Skeletal muscle satellite cell (primary cell): ENCODE measurements at regions not wholly inside any gene's neighbourhood (a gene's known extent, or its start where the extent isn't known, plus 50 kb on each side); places are given as distances from the start of the nearest gene placed in this dataset.
"Not testable (repeated sequence)": the region's sequence is repeated elsewhere in the genome, so short reads cannot be mapped to it uniquely, and the experiment has no call there.

Experiments
- H3K27me3 ChIP-seq: 2 replicates; pipeline ENCODE4 v1.7.0; 2013; ENCODE audit warnings: low read length; ENCODE audit not compliant: control insufficient read depth, insufficient read depth
- H3K36me3 ChIP-seq: 2 replicates; pipeline ENCODE4 v1.7.0; 2013; ENCODE audit warnings: mild to moderate bottlenecking, control low read depth, low read length; ENCODE audit not compliant: insufficient read depth
- H3K4me1 ChIP-seq: 2 replicates; pipeline ENCODE4 v1.7.0; 2013; ENCODE audit warnings: low read length; ENCODE audit not compliant: control insufficient read depth, insufficient read depth
- H3K4me2 ChIP-seq: 2 replicates; pipeline ENCODE4 v1.7.0; 2013; ENCODE audit warnings: mild to moderate bottlenecking, low read length
- H3K4me3 ChIP-seq: 2 replicates; pipeline ENCODE4 v1.7.0; 2013; ENCODE audit warnings: low read length
- H3K9ac ChIP-seq: 2 replicates; pipeline ENCODE4 v1.7.0; 2013; ENCODE audit warnings: mild to moderate bottlenecking, low read depth, low read length, moderate library complexity
- H3K9me3 ChIP-seq: replicated peaks from 2 replicates; pipeline ENCODE4 v1.7.0; 2013; ENCODE audit warnings: mild to moderate bottlenecking, control low read depth, low read length

DNA sequence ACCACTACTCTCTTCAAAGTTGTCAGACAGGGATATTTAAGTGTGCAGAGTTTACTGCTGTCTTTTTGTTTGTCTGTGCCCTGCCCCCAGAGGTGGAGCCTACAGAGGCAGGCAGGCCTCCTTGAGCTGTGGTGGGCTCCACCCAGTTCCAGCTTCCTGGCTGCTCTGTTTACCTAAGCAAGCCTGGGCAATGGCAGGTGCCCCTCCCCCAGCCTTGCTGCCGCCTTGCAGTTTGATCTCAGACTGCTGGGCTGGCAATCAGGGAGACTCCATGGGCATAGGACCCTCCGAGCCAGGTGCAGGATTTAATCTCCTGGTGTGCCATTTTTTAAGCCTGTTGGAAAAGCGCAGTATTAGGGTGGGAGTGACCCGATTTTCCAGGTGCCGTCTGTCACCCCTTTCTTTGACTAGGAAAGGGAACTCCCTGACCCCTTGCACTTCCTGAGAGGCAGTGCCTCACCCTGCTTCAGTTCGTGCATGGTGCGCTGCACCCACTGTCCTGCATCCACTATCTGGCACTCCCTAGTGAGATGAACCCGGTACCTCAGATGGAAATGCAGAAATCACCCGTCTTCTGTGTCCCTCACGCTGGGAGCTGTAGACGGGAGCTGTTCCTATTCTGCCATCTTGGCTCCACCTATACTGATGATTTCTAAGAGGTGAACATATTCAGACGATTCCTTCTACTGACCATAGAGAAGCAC lies 167.6 kb downstream of the CXXC4 start:
- not testable (repeated sequence) for H3K4me3 ChIP-seq, H3K4me1 ChIP-seq, H3K9me3 ChIP-seq, H3K36me3 ChIP-seq, H3K27me3 ChIP-seq, H3K4me2 ChIP-seq, H3K9ac ChIP-seq

DNA sequence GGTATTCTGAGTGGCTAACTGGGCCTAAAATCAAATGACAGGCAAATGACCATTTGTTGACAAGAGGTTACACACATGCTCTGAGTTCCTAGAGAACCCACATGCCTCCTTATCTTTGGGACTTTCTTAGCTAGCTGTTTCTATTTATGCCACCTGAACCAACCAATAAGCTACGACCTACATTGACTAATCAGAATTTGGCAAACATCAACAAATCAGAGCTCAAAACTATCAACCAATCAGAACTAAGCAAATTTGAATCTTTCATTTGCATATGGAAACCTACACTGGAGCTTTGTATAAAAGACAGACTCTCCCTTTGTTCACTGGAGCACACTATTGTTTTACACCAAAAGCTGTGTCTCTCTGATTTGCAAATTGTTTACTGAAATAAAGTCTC lies 192.0 kb downstream of the CXXC4 start:
- H3K4me2 ChIP-seq: no peak overlapping the region

DNA sequence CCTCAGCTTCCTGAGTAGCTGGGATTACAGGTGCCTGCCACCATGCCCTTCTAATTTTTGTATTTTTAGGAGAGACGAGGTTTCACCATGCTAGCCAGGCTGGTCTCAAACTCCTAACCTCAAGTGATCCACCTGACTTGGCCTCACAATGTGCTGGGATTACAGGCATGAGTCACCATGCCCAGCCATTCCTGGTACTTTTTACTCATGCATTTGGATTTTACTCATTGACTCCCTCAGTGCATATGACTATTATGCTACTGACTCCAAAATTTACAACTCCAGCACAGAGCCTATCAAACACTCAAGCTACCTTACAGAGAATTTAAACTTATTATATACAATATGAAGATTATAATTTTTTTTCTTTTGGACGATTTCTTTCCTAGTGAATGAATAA lies 199.9 kb downstream of the CXXC4 start:
- no peak overlapping the region for H3K4me2 ChIP-seq
- H3K36me3 ChIP-seq: no peaks in the 10 kb centered on the region
- no peaks in the 10 kb centered on the region for H3K9me3 ChIP-seq
- H3K4me1 ChIP-seq: no peaks in the 10 kb centered on the region
- no peak overlapping the region for H3K9ac ChIP-seq
- H3K27me3 ChIP-seq: no peaks in the 10 kb centered on the region
- H3K4me3 ChIP-seq: no peak overlapping the region

More for the DNA sequence above, 192.0 kb downstream of the CXXC4 start:
- no peaks in the 10 kb centered on the region for H3K4me1 ChIP-seq
- H3K36me3 ChIP-seq: no peaks in the 10 kb centered on the region
- no peak overlapping the region for H3K9ac ChIP-seq
- H3K9me3 ChIP-seq: no peaks in the 10 kb centered on the region
- H3K4me3 ChIP-seq: no peak overlapping the region
- H3K27me3 ChIP-seq: no peaks in the 10 kb centered on the region

DNA sequence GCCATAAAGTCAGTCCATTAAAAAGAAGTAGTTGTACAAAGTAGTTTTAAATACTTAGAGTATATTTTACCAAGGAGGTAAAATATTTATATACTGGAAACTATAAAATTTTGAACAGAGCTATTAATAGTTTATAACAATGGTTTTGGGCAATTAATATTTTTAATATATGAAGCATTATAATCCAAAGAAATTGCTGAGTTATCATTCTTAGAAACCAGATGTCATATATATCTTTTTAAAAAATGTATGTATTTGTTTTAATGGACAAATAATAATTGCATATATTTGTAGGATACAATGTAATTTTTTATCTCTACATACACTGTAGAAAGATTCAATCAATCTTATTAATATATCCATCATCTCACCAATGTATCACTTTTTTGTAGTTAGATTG lies 207.8 kb downstream of the CXXC4 start:
- H3K4me3 ChIP-seq: no peak overlapping the region
- no peaks in the 10 kb centered on the region for H3K9me3 ChIP-seq
- no peak overlapping the region for H3K4me2 ChIP-seq
- H3K4me1 ChIP-seq: no peaks in the 10 kb centered on the region
- H3K9ac ChIP-seq: no peak overlapping the region
- no peaks in the 10 kb centered on the region for H3K27me3 ChIP-seq
- no peaks in the 10 kb centered on the region for H3K36me3 ChIP-seq

DNA sequence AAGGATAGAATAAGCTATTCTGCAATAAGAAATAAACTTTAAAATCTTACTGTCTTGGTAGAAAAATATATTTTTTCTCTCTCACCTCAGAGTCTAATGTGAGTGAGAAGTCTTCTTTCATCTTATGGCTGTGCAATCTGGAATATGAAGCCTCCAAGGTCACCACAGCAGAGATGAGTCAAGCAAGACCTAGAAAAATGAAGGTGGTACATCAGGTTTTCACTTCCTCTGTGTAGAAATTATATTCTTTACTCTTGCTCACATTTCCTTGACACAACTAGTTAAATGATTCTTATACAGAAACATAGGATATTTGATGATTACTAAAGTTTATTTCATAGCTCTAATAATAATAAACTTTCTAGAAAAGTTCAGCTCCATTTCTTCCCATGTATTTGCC lies 211.4 kb downstream of the CXXC4 start:
- H3K4me3 ChIP-seq: no peak overlapping the region
- no peaks in the 10 kb centered on the region for H3K36me3 ChIP-seq
- no peaks in the 10 kb centered on the region for H3K4me1 ChIP-seq

DNA sequence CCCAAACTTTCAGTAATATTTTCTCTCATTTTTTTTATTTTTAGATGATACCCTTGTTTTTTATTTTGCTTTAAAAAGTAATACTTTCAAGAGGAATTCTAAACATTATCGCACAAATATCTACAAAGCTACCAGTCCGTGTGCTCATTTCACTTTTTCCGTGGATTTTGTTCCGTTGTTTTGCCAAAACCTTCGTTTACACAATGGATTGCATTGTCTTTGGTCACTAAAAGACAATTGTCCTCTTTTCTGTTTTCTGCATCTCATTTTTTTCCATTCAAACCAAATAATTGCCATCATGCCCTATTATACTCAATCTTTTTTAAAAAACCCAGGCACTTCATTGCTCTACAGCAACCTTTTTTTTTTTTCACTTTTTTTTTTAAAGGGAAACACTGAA lies 214.9 kb downstream of the CXXC4 start:
- H3K4me3 ChIP-seq: no peak overlapping the region
- H3K9me3 ChIP-seq: no peaks in the 10 kb centered on the region
- H3K4me1 ChIP-seq: no peaks in the 10 kb centered on the region
- no peaks in the 10 kb centered on the region for H3K27me3 ChIP-seq
- H3K4me2 ChIP-seq: no peak overlapping the region
- no peak overlapping the region for H3K9ac ChIP-seq
- no peaks in the 10 kb centered on the region for H3K36me3 ChIP-seq

More for the DNA sequence above, 211.4 kb downstream of the CXXC4 start:
- H3K4me2 ChIP-seq: no peak overlapping the region
- H3K27me3 ChIP-seq: no peaks in the 10 kb centered on the region
- no peak overlapping the region for H3K9ac ChIP-seq
- H3K9me3 ChIP-seq: no peaks in the 10 kb centered on the region

DNA sequence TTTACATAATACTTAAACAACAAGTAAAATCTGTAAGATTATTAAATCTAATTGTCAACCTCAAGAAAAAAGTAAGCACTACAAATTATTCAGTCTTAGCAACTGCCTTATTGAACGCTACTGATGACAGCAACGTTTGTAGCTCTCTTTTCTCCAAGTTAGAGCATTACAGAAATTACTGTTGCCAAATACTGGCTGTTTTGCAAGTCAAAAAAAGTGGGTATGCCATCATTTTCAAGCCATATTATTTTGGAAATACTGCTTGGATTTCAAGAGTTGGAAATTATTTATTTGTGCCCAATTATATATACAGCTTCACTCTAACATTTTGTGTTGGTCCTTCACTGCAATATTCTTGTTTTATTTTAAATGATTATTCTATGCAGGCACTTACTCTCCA lies 221.7 kb downstream of the CXXC4 start:
- Histone ChIP-seq H3K36me3 (no peaks in the 10 kb centered on the region), H3K9ac (no peak overlapping the region), H3K9me3 (no peaks in the 10 kb centered on the region), H3K4me3 (no peak overlapping the region), H3K4me2 (no peak overlapping the region), H3K27me3 (no peaks in the 10 kb centered on the region), H3K4me1 (no peaks in the 10 kb centered on the region)

DNA sequence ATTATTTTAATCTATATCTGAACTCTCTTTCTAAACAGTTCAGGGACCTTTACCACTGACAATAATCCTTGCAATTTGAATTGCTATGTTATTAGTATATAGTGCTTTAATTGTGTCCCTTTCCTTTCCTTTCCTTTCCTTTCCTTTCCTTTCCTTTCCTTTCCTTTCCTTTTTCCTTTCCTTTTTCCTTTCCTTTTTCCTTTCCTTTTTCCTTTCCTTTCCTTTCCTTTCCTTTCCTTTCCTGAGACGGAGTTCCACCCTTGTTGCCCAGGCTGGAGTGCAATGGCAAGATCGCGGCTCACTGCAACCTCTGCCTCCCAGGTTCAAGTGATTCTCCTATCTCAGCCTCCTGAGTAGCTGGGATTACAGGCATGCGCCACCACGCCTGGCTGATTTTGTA lies 225.1 kb downstream of the CXXC4 start:
- H3K4me3 ChIP-seq, H3K36me3 ChIP-seq, H3K4me2 ChIP-seq, H3K4me1 ChIP-seq, H3K27me3 ChIP-seq, H3K9me3 ChIP-seq, H3K9ac ChIP-seq: not testable (repeated sequence)

DNA sequence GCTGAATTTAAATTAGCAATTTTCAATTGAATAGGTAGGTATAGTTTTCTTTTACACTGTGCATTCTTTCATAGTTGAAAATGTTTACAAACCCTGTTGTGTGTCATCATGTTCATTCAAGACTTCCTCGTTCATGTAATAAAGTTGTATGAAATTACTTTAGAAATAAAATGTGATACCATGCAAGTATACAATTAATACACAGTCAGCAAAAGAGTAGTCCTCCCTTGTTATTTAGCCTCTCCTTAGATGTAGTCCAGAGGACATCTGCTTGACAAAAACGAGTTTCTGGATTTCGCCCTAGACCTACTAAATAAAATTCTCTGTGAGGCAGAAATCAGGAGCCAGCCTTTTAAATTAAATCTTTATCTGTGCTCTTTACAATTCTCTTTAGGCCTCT lies 231.6 kb downstream of the CXXC4 start:
- Histone ChIP-seq H3K4me1 (no peaks in the 10 kb centered on the region), H3K9ac (no peak overlapping the region), H3K4me3 (no peak overlapping the region), H3K36me3 (no peaks in the 10 kb centered on the region), H3K9me3 (no peaks in the 10 kb centered on the region), H3K27me3 (no peaks in the 10 kb centered on the region), H3K4me2 (no peak overlapping the region)

DNA sequence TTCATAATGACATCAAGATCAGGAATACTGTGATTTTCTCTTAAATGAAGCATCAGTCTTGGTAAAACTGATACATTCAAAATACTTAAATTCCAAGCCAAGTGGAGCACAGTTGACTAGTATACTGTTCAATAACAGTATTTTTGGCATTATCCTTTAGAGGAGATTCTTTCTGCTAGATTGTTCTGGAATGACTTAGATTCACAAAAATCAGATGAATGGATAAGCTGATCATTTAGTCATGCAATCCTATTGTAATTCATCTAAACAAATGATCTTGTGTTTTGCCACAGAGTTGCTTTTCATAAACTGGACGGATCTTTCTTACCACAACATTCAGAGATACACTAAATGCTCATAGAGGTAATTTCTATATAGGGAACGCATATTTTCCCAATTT lies 232.0 kb downstream of the CXXC4 start:
- H3K9ac ChIP-seq: no peak overlapping the region
- H3K9me3 ChIP-seq: no peaks in the 10 kb centered on the region
- no peaks in the 10 kb centered on the region for H3K4me1 ChIP-seq
- no peak overlapping the region for H3K4me2 ChIP-seq
- no peaks in the 10 kb centered on the region for H3K27me3 ChIP-seq
- H3K36me3 ChIP-seq: no peaks in the 10 kb centered on the region
- H3K4me3 ChIP-seq: no peak overlapping the region

DNA sequence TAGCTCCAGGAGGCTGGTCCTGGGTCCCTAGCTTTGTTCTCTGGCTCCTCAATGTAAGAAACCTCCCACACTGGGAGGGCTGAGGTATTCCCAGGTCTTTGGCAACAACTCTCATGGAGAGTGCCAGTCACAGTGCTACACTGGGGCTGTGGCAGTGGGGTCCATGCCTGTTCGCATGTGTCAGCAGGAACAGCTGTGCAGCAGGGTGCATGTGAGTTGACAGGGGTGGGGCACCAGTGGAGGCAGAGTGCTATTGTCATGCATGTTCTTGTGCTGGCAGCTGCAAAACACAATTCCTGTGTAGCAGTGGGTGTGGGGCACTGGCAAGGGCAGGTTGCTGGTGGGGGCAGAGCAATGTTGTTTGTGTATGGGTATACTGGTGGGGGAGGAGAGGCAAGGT lies 246.0 kb downstream of the CXXC4 start:
- no peak overlapping the region for H3K4me2 ChIP-seq
- H3K9me3 ChIP-seq: no peaks in the 10 kb centered on the region
- no peaks in the 10 kb centered on the region for H3K27me3 ChIP-seq
- H3K4me1 ChIP-seq: no peaks in the 10 kb centered on the region
- H3K9ac ChIP-seq: no peak overlapping the region
- no peak overlapping the region for H3K4me3 ChIP-seq
- H3K36me3 ChIP-seq: no peaks in the 10 kb centered on the region

DNA sequence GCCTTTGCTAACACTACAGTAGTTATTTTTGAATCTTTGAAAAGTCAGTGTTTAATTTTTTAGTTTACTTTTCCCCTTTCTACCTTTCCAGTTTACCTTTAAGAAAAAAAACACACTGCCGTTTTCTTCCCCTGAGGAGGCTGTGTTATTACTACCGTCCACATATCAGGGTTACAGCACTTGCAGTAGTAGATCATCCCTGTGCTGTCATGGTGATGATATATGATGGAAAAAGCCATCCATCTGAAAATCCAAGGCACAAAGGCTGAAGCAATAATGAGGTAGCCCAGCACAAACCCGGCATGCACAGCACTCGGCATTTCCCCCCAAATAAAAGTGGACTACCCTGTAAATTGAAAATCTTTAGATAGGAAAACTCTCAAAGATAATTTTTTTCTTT lies 258.7 kb downstream of the CXXC4 start:
- no peaks in the 10 kb centered on the region for H3K4me1 ChIP-seq
- no peak overlapping the region for H3K4me3 ChIP-seq
- no peaks in the 10 kb centered on the region for H3K27me3 ChIP-seq
- no peaks in the 10 kb centered on the region for H3K9me3 ChIP-seq
- no peak overlapping the region for H3K9ac ChIP-seq
- H3K4me2 ChIP-seq: no peak overlapping the region
- no peaks in the 10 kb centered on the region for H3K36me3 ChIP-seq
